Neural cell (in vitro differentiated cells): ENCODE measurements at regions not wholly inside any gene's neighbourhood (a gene's known extent, or its start where the extent isn't known, plus 50 kb on each side); places are given as distances from the start of the nearest gene placed in this dataset.

Experiments
- H2AFZ ChIP-seq: fragments of 200-600, 300-800 bp; sonication (generic), shearing (Covaris generic); 2 replicates; pipeline ENCODE4 v1.6.0; 2014; ENCODE audit warnings: low read depth, mild to moderate bottlenecking, antibody characterized with exemption, low read length, moderate library complexity
- H3F3A ChIP-seq: fragments of 200-600 bp; shearing (Covaris generic); 2 replicates; pipeline ENCODE4 v1.6.1; 2016; ENCODE audit warnings: mild to moderate bottlenecking, moderate library complexity, mixed read lengths, antibody characterized with exemption, low read length; ENCODE audit not compliant: insufficient read depth, poor library complexity, severe bottlenecking
- H3K27ac ChIP-seq: fragments of 200-600, 300-800 bp; sonication (generic), shearing (Covaris generic); 2 replicates; pipeline ENCODE4 v1.5.1; 2014; ENCODE audit warnings: mild to moderate bottlenecking, low read length, moderate library complexity
- H3K27me3 ChIP-seq: fragments of 300-800, 200-600 bp; sonication (generic), shearing (Covaris generic); 2 replicates; pipeline ENCODE4 v1.6.0; 2014; ENCODE audit warnings: mild to moderate bottlenecking, low read depth, low read length, moderate library complexity; ENCODE audit not compliant: insufficient read depth
- H3K36me3 ChIP-seq: fragments of 300-800, 200-600 bp; sonication (generic), shearing (Covaris generic); 2 replicates; pipeline ENCODE4 v1.5.1; 2014; ENCODE audit warnings: mild to moderate bottlenecking, antibody characterized with exemption, low read length, moderate library complexity; ENCODE audit not compliant: insufficient read depth
- H3K4me2 ChIP-seq: fragments of 300-800, 200-600 bp; sonication (generic), shearing (Covaris generic); 2 replicates; pipeline ENCODE4 v1.6.0; 2014; ENCODE audit warnings: mild to moderate bottlenecking, low read length
- H3K4me3 ChIP-seq: fragments of 300-800, 200-600 bp; sonication (generic), shearing (Covaris generic); 2 replicates; pipeline ENCODE4 v1.5.1; 2014; ENCODE audit warnings: mild to moderate bottlenecking, low read length, moderate library complexity
- H3K79me2 ChIP-seq: fragments of 200-600 bp; shearing (Covaris generic); replicated peaks from 2 replicates; pipeline ENCODE4 v1.6.0; 2014; ENCODE audit warnings: mild to moderate bottlenecking, low read length, moderate library complexity; ENCODE audit not compliant: insufficient read depth
- H3K9ac ChIP-seq: fragments of 300-800, 200-600 bp; sonication (generic), shearing (Covaris generic); 2 replicates; pipeline ENCODE4 v1.6.1; 2016; ENCODE audit warnings: mild to moderate bottlenecking, low read length, mixed read lengths
- H3K9me2 ChIP-seq: fragments of 200-600 bp; shearing (Covaris generic); 2 replicates; pipeline ENCODE4 v1.6.1; 2016; ENCODE audit warnings: mild to moderate bottlenecking, low read length, mixed read lengths; ENCODE audit not compliant: insufficient read depth
- H3K9me3 ChIP-seq: fragments of 200-600, 300-800 bp; sonication (generic), shearing (Covaris generic); 2 replicates; pipeline ENCODE4 v1.6.1; 2016; ENCODE audit warnings: mild to moderate bottlenecking, mixed run types, low read length, moderate library complexity, mixed read lengths
- H4K20me1 ChIP-seq: fragments of 200-600 bp; shearing (Covaris generic); 2 replicates; pipeline ENCODE4 v1.6.1; 2016; ENCODE audit warnings: mild to moderate bottlenecking, mixed run types; ENCODE audit not compliant: insufficient read depth
- EP300 ChIP-seq: fragments of 450-650 bp; conservative IDR thresholded peaks from 2 replicates; pipeline ENCODE4 v1.6.1; 2014; ENCODE audit warnings: antibody characterized with exemption, mild to moderate bottlenecking, moderate library complexity; ENCODE audit not compliant: poor library complexity, severe bottlenecking
- EZH2 ChIP-seq: fragments of 200-600, 300-800 bp; shearing (Covaris generic), sonication (generic); IDR thresholded peaks from 2 replicates; pipeline ENCODE4 v1.6.1; 2014; ENCODE audit warnings: antibody characterized with exemption, low read length, borderline replicate concordance, mild to moderate bottlenecking; ENCODE audit not compliant: insufficient read depth, poor library complexity, severe bottlenecking
- MXI1 ChIP-seq: fragments of 450-650 bp; conservative IDR thresholded peaks from 2 replicates; pipeline ENCODE4 v1.6.1; 2014; ENCODE audit warnings: antibody characterized with exemption, mild to moderate bottlenecking; ENCODE audit not compliant: poor library complexity, severe bottlenecking
- POLR2AphosphoS5 ChIP-seq: IDR thresholded peaks from 2 replicates; pipeline ENCODE4 v1.6.1; 2012
- RAD21 ChIP-seq: fragments of 450-650 bp; conservative IDR thresholded peaks from 2 replicates; pipeline ENCODE4 v1.6.1; 2014; ENCODE audit warnings: antibody characterized with exemption, mild to moderate bottlenecking, moderate library complexity
- REST ChIP-seq: IDR thresholded peaks from 2 replicates; pipeline ENCODE4 v1.6.1; 2012; ENCODE audit warnings: borderline replicate concordance
- SMC3 ChIP-seq: fragments of 450-650 bp; conservative IDR thresholded peaks from 2 replicates; pipeline ENCODE4 v1.6.1; 2014; ENCODE audit warnings: antibody characterized with exemption, mild to moderate bottlenecking, moderate library complexity; ENCODE audit not compliant: poor library complexity
- TAF1 ChIP-seq: IDR thresholded peaks from 2 replicates; pipeline ENCODE4 v1.6.1; 2012; ENCODE audit warnings: low read depth
- TF ChIP-seq, protein P1 (sequence below): fragments of 450-650 bp; IDR thresholded peaks from 2 replicates; pipeline ENCODE4 v1.5.1; 2014; ENCODE audit warnings: antibody characterized with exemption, mild to moderate bottlenecking, moderate library complexity; ENCODE audit not compliant: poor library complexity, severe bottlenecking

DNA sequence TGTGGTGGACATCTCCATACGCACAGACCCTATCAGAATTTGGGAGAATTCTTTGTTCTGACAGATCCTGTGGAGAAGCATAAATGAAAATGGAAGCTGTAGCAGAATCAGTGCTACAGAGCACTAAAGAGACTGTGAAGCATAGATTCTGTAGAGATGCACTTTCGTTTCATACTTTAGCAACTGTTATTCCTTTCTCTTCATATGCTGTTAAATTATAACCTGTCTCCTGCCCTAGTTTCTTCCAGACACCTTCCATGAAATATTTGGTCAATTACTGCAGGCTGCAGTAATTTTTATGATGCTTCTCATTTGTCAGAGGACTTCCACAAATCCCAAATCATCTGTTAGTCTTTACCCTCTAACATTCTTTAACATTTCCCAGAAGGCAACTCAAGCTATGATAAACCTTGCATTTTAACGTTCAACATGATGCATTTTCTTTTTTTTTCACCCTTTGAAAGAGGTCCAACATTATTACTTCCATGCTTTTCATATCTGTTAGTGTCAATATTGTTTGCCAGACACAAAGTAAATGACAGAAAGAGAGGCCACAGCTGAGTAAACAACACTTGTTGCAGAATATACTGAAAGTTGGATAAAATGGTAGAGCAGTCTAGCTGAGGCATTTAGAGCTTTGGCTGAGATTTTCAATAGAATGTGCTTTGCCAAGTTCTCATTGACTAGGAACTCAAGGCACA, 412.7 kb downstream of the LMO7 start:
- Histone ChIP-seq H3K4me2 (no peak overlapping the region), H3K36me3 (no peaks in the 10 kb centered on the region), H2AFZ (no peak overlapping the region), H3F3A (no peaks in the 10 kb centered on the region), H4K20me1 (no peaks in the 10 kb centered on the region), H3K9ac (no peak overlapping the region), H3K4me3 (no peak overlapping the region), H3K9me3 (no peaks in the 10 kb centered on the region), H3K27me3 (no peaks in the 10 kb centered on the region), H3K79me2 (no peaks in the 10 kb centered on the region), H3K27ac (no peak overlapping the region), H3K9me2 (no peaks in the 10 kb centered on the region)
- TF ChIP-seq RAD21 (no peak), EZH2 (no peak), MXI1 (no peak), SMC3 (no peak), TAF1 (no peak), POLR2AphosphoS5 (no peak)
- TF ChIP-seq, protein P1, sequence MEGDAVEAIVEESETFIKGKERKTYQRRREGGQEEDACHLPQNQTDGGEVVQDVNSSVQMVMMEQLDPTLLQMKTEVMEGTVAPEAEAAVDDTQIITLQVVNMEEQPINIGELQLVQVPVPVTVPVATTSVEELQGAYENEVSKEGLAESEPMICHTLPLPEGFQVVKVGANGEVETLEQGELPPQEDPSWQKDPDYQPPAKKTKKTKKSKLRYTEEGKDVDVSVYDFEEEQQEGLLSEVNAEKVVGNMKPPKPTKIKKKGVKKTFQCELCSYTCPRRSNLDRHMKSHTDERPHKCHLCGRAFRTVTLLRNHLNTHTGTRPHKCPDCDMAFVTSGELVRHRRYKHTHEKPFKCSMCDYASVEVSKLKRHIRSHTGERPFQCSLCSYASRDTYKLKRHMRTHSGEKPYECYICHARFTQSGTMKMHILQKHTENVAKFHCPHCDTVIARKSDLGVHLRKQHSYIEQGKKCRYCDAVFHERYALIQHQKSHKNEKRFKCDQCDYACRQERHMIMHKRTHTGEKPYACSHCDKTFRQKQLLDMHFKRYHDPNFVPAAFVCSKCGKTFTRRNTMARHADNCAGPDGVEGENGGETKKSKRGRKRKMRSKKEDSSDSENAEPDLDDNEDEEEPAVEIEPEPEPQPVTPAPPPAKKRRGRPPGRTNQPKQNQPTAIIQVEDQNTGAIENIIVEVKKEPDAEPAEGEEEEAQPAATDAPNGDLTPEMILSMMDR = no peak

DNA sequence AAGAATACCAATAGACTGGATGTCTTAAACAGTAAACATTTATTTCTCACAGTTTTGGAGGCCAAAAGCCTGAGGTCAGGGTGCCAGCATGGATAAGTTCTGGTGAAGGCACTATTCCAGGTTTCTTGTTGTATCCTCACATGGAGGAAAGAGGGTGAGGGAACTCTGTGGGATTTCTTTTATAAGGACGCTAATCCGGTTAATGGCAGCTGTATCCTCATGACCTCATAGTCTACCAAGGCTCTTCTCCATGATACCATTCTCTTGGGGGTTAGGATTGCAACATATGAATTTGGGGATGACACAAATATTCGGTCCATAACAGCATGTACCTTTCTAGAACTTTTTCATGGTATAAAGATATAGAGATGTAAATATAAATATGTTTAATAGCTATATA, 412.0 kb downstream of the LMO7 start:
- H3K36me3 ChIP-seq = no peaks in the 10 kb centered on the region
- no peaks in the 10 kb centered on the region for H3K9me3 ChIP-seq
- H2AFZ ChIP-seq = no peak overlapping the region
- H3F3A ChIP-seq = no peaks in the 10 kb centered on the region
- no peak overlapping the region for H3K9ac ChIP-seq
- H3K27ac ChIP-seq = no peak overlapping the region
- no peak overlapping the region for H3K4me3 ChIP-seq
- no peaks in the 10 kb centered on the region for H3K79me2 ChIP-seq
- no peaks in the 10 kb centered on the region for H4K20me1 ChIP-seq
- TF ChIP-seq RAD21 (no peak), EZH2 (no peak), SMC3 (no peak), REST (no peak), MXI1 (no peak), TAF1 (no peak), EP300 (no peak), POLR2AphosphoS5 (no peak)
- TF ChIP-seq, protein P1 = no peak
- no peaks in the 10 kb centered on the region for H3K9me2 ChIP-seq
- H3K27me3 ChIP-seq = no peaks in the 10 kb centered on the region
- H3K4me2 ChIP-seq = no peak overlapping the region
